OCI-LY3 (cell line): ENCODE measurements at regions not wholly inside any gene's neighbourhood (a gene's known extent, or its start where the extent isn't known, plus 50 kb on each side); places are given as distances from the start of the nearest gene placed in this dataset.
"Not testable (repeated sequence)": the region's sequence is repeated elsewhere in the genome, so short reads cannot be mapped to it uniquely, and the experiment has no call there.

Experiments used
- H2AFZ ChIP-seq: fragments of 200-600, 300-600 bp; shearing (Covaris generic); 2 replicates; pipeline ENCODE4 v1.6.0; 2014; ENCODE audit warnings: antibody characterized with exemption, low read depth, low read length
- H3K27ac ChIP-seq: fragments of 200-600, 300-600 bp; sonication (generic); 2 replicates; pipeline ENCODE4 v1.5.1; 2014; ENCODE audit warnings: mild to moderate bottlenecking, low read length, moderate library complexity, mixed read lengths
- H3K27me3 ChIP-seq: fragments of 200-600, 300-600 bp; sonication (generic); 2 replicates; pipeline ENCODE4 v1.6.1; 2014; ENCODE audit warnings: low read depth, low read length, mixed read lengths
- H3K36me3 ChIP-seq: fragments of 200-600, 300-600 bp; sonication (generic); replicated peaks from 2 replicates; pipeline ENCODE3; 2014; ENCODE audit warnings: low read depth, low read length, mixed read lengths
- H3K4me1 ChIP-seq: fragments of 300-600, 200-600 bp; sonication (generic); 2 replicates; pipeline ENCODE4 v1.6.1; 2014; ENCODE audit warnings: low read length, mixed read lengths
- H3K4me2 ChIP-seq: fragments of 200-600, 300-600 bp; sonication (generic); 2 replicates; pipeline ENCODE4 v1.6.1; 2014; ENCODE audit warnings: low read length, mixed read lengths
- H3K4me3 ChIP-seq: fragments of 300-600, 200-600 bp; sonication (generic); 2 replicates; pipeline ENCODE4 v1.5.1; 2014; ENCODE audit warnings: antibody characterized with exemption, mild to moderate bottlenecking, low read length, moderate library complexity
- H3K79me2 ChIP-seq: fragments of 300-600, 200-600 bp; shearing (Covaris generic); 2 replicates; pipeline ENCODE4 v1.6.1; 2014; ENCODE audit warnings: mild to moderate bottlenecking, low read length, mixed read lengths
- H3K9ac ChIP-seq: fragments of 300-600, 200-600 bp; shearing (Covaris generic); 2 replicates; pipeline ENCODE4 v1.6.0; 2014; ENCODE audit warnings: mild to moderate bottlenecking, low read length, moderate library complexity
- H3K9me3 ChIP-seq: fragments of 200-600, 300-600 bp; shearing (Covaris generic); 2 replicates; pipeline ENCODE4 v1.6.1; 2014; ENCODE audit warnings: low read length, mixed read lengths; ENCODE audit not compliant: insufficient read depth
- H4K20me1 ChIP-seq: fragments of 200-600, 300-600 bp; sonication (generic); 2 replicates; pipeline ENCODE4 v1.6.1; 2016; ENCODE audit warnings: low read length, mixed read lengths; ENCODE audit not compliant: insufficient read depth
- EZH2phosphoT487 ChIP-seq: fragments of 200-600 bp; shearing (Covaris generic); IDR thresholded peaks from 2 replicates; pipeline ENCODE4 v1.6.1; 2018; ENCODE audit warnings: antibody characterized with exemption, mixed run types, low read depth
- TF ChIP-seq, protein P1 (sequence below): fragments of 200-600, 300-600 bp; sonication (generic); IDR thresholded peaks from 2 replicates; pipeline ENCODE4 v1.5.1; 2014; ENCODE audit warnings: antibody characterized with exemption, low read length, low read depth

DNA sequence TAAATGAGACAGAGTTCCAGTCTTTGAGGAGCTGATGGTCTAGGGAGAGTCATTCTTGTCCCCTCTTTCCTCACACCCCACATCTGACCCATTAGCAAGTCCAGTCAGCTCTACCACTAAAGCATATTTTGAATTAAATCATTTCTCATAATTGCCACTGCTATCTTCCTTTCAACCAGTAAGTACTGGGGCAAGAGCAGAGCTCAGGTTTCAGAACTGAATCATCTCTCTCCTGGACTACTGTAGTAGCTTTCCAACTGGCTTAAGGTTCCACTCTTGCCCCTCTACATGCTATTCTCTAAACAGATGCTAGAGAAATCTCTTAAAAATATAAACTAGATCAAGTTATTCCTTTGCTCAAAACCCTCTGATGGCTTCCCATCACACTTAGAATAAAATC, 218.3 kb downstream of the TTC6 start:
- no peak for TF ChIP-seq EZH2phosphoT487
- TF ChIP-seq, protein P1, sequence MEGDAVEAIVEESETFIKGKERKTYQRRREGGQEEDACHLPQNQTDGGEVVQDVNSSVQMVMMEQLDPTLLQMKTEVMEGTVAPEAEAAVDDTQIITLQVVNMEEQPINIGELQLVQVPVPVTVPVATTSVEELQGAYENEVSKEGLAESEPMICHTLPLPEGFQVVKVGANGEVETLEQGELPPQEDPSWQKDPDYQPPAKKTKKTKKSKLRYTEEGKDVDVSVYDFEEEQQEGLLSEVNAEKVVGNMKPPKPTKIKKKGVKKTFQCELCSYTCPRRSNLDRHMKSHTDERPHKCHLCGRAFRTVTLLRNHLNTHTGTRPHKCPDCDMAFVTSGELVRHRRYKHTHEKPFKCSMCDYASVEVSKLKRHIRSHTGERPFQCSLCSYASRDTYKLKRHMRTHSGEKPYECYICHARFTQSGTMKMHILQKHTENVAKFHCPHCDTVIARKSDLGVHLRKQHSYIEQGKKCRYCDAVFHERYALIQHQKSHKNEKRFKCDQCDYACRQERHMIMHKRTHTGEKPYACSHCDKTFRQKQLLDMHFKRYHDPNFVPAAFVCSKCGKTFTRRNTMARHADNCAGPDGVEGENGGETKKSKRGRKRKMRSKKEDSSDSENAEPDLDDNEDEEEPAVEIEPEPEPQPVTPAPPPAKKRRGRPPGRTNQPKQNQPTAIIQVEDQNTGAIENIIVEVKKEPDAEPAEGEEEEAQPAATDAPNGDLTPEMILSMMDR = no peak
- H3K9me3 ChIP-seq = no peaks in the 10 kb centered on the region
- H3K9ac ChIP-seq = no peak overlapping the region

DNA sequence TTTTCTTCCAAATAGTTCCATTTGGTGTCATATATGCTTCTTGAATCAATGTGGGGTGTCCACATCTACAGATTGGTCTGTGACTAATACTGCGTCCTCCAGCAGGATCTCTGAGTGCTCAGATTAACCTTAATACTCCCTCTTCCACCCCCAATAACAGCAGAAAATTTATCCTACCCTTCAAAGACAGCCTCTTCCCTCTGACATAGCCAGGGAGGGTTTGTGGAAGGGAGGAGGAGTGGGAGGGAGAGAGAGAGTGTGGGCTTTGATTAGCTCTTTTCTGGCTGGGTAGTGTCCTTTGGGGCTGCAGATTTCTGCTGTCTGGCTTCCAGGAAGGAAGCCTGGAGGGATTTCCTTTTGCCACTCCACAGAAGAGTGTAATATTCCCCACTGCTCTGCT, 220.7 kb downstream of the TTC6 start:
- Histone ChIP-seq H3K79me2 (no peaks in the 10 kb centered on the region), H3K4me1 (no peaks in the 10 kb centered on the region), H2AFZ (no peak overlapping the region), H3K9me3 (no peaks in the 10 kb centered on the region), H3K36me3 (no peaks in the 10 kb centered on the region), H4K20me1 (no peaks in the 10 kb centered on the region), H3K9ac (no peak overlapping the region), H3K27me3 (no peaks in the 10 kb centered on the region), H3K4me2 (no peak overlapping the region), H3K4me3 (no peak overlapping the region), H3K27ac (no peak overlapping the region)
- no peak for TF ChIP-seq EZH2phosphoT487

More for the DNA sequence above, 218.3 kb downstream of the TTC6 start:
- no peaks in the 10 kb centered on the region for H4K20me1 ChIP-seq
- no peaks in the 10 kb centered on the region for H3K4me1 ChIP-seq
- H3K4me2 ChIP-seq = no peak overlapping the region
- no peaks in the 10 kb centered on the region for H3K79me2 ChIP-seq
- no peak overlapping the region for H2AFZ ChIP-seq
- no peaks in the 10 kb centered on the region for H3K27me3 ChIP-seq
- H3K27ac ChIP-seq = no peak overlapping the region
- no peak overlapping the region for H3K4me3 ChIP-seq
- no peaks in the 10 kb centered on the region for H3K36me3 ChIP-seq

DNA sequence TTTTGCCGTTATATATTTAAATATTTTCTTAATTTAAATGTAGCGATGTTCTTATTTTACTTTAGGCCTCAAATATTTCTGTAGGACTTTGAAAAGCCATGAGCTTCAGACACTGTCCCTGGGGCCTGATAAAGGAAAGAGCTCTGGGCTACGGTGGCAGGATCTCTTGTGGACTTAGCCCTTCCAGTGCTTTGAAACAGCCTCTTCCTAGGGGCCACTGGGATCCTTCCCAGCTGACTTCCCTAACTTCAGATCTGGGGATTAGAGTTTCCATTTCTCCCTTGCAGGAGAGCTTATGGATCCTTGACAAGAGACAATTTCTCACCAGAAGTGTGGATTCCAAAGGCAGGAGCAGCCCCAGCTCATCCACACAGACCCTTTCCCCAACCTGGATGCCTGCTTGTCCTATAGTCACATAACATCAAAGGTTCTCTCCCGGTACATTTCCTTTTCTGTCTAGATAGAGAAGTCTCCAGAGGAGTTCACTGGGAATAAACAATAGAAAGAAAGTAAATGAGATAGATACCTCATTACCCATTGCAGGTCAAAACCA, 221.4 kb downstream of the TTC6 start:
- H3K36me3 ChIP-seq = no peaks in the 10 kb centered on the region
- H3K9ac ChIP-seq = no peak overlapping the region
- TF ChIP-seq, protein P1 = no peak
- TF ChIP-seq EZH2phosphoT487 = no peak
- H3K4me3 ChIP-seq = no peak overlapping the region
- no peaks in the 10 kb centered on the region for H3K27me3 ChIP-seq
- no peak overlapping the region for H2AFZ ChIP-seq
- H3K4me1 ChIP-seq = no peaks in the 10 kb centered on the region
- H3K27ac ChIP-seq = no peak overlapping the region
- no peaks in the 10 kb centered on the region for H3K9me3 ChIP-seq
- no peaks in the 10 kb centered on the region for H4K20me1 ChIP-seq
- no peaks in the 10 kb centered on the region for H3K79me2 ChIP-seq
- no peak overlapping the region for H3K4me2 ChIP-seq

DNA sequence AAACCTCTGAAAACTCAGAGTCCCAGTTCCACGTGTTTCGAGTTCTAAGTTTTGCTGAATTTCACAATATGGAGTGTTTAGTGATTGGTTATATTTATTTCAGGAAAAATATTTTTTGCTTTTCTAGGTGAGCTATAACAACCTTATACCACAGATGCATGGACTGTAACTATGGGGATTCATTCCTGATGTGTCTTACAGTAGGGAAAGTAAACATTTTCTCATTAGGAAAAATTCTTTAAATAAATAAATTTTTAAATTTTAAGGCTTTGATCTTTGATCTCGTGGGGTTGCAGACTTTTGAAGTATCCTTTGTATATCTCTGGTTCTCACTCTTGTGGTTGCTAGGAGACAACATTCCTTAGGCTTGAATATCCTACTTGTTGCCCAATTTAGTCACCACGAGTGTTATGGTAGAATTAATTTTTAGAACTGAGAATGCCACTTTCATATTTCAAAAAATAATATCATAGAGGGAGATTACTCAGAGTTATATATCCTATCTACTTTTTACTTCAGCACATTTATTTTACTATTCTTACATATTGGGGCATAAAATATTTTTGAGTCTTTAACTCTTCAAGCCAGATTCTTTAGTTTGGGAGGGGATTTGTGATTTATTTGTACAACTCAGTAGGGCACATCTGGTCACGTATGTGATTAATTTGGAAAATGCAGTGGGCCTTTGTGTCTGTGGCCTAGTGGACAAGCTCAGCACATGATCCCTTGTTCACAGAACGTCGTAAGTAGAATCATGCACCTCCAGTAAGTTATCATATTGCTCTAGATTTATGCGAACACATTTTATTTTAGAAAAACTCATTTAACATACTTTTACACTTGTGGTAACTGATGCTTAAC, 224.0 kb downstream of the TTC6 start:
- Histone ChIP-seq H2AFZ (no peak overlapping the region), H3K79me2 (no peaks in the 10 kb centered on the region), H4K20me1 (no peaks in the 10 kb centered on the region), H3K4me2 (no peak overlapping the region), H3K27ac (no peak overlapping the region), H3K9ac (no peak overlapping the region), H3K27me3 (no peaks in the 10 kb centered on the region), H3K4me1 (no peaks in the 10 kb centered on the region), H3K4me3 (no peak overlapping the region), H3K36me3 (no peaks in the 10 kb centered on the region), H3K9me3 (no peaks in the 10 kb centered on the region)
- TF ChIP-seq, protein P1 = no peak
- no peak for TF ChIP-seq EZH2phosphoT487

DNA sequence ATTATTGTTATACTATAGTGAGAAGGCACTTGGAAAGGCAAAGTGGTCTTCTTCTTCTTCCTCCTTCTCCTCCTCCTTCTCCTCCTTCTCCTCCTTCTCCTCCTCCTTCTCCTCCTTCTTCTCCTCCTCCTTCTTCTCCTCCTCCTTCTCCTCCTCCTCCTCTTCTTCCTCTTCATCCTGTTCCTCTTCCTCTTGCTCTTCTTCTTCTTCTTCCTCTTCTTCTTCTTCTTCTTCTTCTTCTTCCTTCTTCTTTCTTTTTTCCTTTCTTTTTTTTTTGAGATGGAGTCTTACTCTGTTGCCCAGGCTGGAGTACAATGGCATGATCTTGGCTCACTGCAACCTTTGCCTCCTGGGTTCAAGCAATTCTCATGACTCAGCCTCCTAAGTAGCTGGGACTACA, 225.4 kb downstream of the TTC6 start:
- not testable (repeated sequence) for H3K4me3 ChIP-seq, H4K20me1 ChIP-seq, H3K9ac ChIP-seq, H3K9me3 ChIP-seq, H3K79me2 ChIP-seq, H3K27ac ChIP-seq, H2AFZ ChIP-seq, H3K4me1 ChIP-seq, H3K36me3 ChIP-seq, H3K27me3 ChIP-seq, H3K4me2 ChIP-seq
